Gastrocnemius medialis (tissue), 4 donors: ENCODE measurements at regions not wholly inside any gene's neighbourhood (a gene's known extent, or its start where the extent isn't known, plus 50 kb on each side); places are given as distances from the start of the nearest gene placed in this dataset.

Experiments
- ATAC-seq, 2 donors: fragments of 150-250 bp; one replicate each; pipeline ENCODE4 v1.9.1; 2016
- DNase-seq, 2 donors: peaks; one replicate each; pipeline ENCODE4 v3.0.0-alpha.2; 2019
- H3K27ac ChIP-seq, 4 donors: fragments of 200-600 bp; sonication (generic); 1 replicate in 1 of 4; 2 replicates in 3 of 4; pipeline ENCODE4 v1.5.1; 2016 to 2018; ENCODE audit warnings: mild to moderate bottlenecking in 2 of 4, moderate library complexity in 1 of 4
- H3K27me3 ChIP-seq, 3 donors: fragments of 200-600 bp; sonication (generic) in 2 of 3; 1 replicate in 1 of 3; 2 replicates in 2 of 3; pipeline versions ENCODE4 v1.5.1 to v1.6.0; 2016 to 2019; ENCODE audit warnings: mild to moderate bottlenecking in 1 of 3, moderate library complexity in 1 of 3
- H3K36me3 ChIP-seq, 2 donors: fragments of 200-600 bp; sonication (generic) in 1 of 2; one replicate each; pipeline ENCODE4 v1.5.1; 2017 to 2018
- H3K4me1 ChIP-seq, 2 donors: fragments of 200-600 bp; sonication (generic) in 1 of 2; one replicate each; pipeline ENCODE4 v1.5.1; 2016 to 2017; ENCODE audit warnings: mild to moderate bottlenecking in 2 of 2
- H3K4me3 ChIP-seq, 4 donors: fragments of 200-600 bp; sonication (generic) in 3 of 4; 1 replicate in 1 of 4; 2 replicates in 3 of 4; pipeline ENCODE4 v1.5.1; 2016 to 2019; ENCODE audit warnings: mild to moderate bottlenecking in 2 of 4
- H3K9me3 ChIP-seq, 3 donors: fragments of 200-600 bp; sonication (generic) in 2 of 3; 1 replicate in 1 of 3; 2 replicates in 2 of 3; pipeline ENCODE4 v1.5.1; 2016 to 2019
- POLR2A ChIP-seq, 2 donors: fragments of 450-650 bp; IDR thresholded peaks; one replicate each; pipeline ENCODE4 v1.6.1; 2017; ENCODE audit warnings: antibody characterized with exemption in 2 of 2, mild to moderate bottlenecking in 2 of 2, moderate library complexity in 2 of 2
- in situ Hi-C, 4 donors: fragments of 200-750 bp; cut with MboI; loops; one replicate each; pipeline versions ENCODE4 v1.15.0 to v1.8.0; 2017; ENCODE audit warnings: low sequenced_read_pairs in 4 of 4
- intact Hi-C: fragments of 100-400 bp; cut with DNase I; formaldehyde crosslinking; loops from one replicate; pipeline ENCODE4 v1.15.1; 2023; ENCODE audit warnings: low total_unique reads
- TF ChIP-seq, protein P1 (sequence below), 5 experiments: fragments of 450-650 bp in 3 of 5; fragments of 200-600 bp in 2 of 5; sonication (generic) in 2 of 5; IDR thresholded peaks in 4 of 5; conservative IDR thresholded peaks in 1 of 5; 1 replicate in 4 of 5; 2 replicates in 1 of 5; pipeline ENCODE4 v1.5.1; 2016 to 2019; ENCODE audit warnings: antibody characterized with exemption in 5 of 5, mild to moderate bottlenecking in 3 of 5, moderate library complexity in 3 of 5

DNA sequence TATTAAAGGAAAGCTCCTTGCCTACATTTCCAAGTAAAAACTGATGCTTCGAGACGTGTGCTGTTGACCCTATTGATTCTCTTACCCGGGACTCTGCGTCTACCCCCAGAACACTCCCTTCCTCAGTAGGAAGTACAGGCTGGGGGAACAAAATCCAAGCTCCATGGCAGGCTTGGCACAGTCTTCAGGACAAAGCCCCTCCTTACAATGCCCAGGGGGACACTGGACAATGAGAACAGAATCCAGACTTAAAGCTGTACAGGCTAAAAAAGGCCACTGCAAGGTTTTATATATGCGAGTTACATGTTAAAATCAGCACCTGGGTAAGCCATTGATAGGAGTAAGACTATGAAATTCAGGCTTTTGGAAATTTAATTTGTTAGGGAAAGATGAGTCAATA is 250.6 kb upstream of the DAPK1 start:
- no peak overlapping the region for H3K27ac ChIP-seq
- no peak overlapping the region for H3K4me3 ChIP-seq
- TF ChIP-seq, protein P1, sequence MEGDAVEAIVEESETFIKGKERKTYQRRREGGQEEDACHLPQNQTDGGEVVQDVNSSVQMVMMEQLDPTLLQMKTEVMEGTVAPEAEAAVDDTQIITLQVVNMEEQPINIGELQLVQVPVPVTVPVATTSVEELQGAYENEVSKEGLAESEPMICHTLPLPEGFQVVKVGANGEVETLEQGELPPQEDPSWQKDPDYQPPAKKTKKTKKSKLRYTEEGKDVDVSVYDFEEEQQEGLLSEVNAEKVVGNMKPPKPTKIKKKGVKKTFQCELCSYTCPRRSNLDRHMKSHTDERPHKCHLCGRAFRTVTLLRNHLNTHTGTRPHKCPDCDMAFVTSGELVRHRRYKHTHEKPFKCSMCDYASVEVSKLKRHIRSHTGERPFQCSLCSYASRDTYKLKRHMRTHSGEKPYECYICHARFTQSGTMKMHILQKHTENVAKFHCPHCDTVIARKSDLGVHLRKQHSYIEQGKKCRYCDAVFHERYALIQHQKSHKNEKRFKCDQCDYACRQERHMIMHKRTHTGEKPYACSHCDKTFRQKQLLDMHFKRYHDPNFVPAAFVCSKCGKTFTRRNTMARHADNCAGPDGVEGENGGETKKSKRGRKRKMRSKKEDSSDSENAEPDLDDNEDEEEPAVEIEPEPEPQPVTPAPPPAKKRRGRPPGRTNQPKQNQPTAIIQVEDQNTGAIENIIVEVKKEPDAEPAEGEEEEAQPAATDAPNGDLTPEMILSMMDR (IDR thresholded peaks at IDR 0.05 in 4 of 5, conservative IDR thresholded peaks at IDR 0.05 in 1 of 5) = no peak
- no peak for TF ChIP-seq POLR2A (IDR thresholded peaks at IDR 0.05)
- no peak for DNase-seq
- in situ Hi-C loops (no loop called here), intact Hi-C loops (no loop called here)
- H3K27me3 ChIP-seq = peaks cover 0 to 3% (median 0%) of the 10 kb centered on the region in 3 donors
- H3K9me3 ChIP-seq = no peaks in the 10 kb centered on the region
- no peak for ATAC-seq
- no peaks in the 10 kb centered on the region for H3K36me3 ChIP-seq
- H3K4me1 ChIP-seq = no peaks in the 10 kb centered on the region

DNA sequence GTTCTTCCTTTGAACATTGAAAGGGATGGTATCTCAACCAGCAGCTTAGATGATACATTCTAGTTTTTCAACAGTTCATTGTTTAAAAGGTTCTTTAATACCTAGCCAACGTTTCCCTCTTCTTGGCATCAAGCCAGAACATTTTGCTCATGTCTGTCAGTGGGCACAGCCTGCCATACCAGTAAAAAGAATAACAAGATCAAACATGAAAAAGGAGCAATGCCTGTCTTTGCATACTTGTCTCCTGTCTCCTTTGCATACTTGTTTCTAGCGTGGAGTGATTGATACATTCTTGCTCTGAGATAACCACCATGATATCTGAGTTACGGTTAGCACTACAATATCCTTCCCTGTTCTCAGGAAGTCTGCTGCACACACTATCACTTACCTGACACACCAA is 248.6 kb upstream of the DAPK1 start:
- H3K4me1 ChIP-seq = no peaks in the 10 kb centered on the region

DNA sequence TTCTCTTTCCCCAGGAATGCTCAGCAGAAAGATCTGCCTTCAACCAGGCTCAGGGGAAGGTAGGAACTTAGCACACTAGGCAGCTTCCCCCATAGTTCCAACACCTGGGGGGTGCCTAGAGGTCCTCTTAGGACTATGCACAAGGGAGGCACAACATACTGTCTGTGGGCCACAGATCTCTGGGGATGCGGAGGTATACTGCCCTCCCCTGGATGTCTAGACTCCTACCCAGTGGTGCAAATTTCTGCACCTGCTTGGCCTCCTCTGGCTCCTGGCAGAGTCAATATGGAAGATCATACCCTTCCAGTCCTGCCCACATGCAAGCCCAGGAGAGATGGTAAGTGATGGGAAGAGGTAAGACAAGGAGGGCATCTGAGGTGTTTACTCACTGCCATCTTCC is 247.5 kb upstream of the DAPK1 start:
- ATAC-seq = no peak
- no peaks in the 10 kb centered on the region for H3K36me3 ChIP-seq
- peaks cover 0 to 9% (median 0%) of the 10 kb centered on the region in 3 donors for H3K27me3 ChIP-seq
- TF ChIP-seq, protein P1 (IDR thresholded peaks at IDR 0.05 in 4 of 5, conservative IDR thresholded peaks at IDR 0.05 in 1 of 5) = no peak
- no peak for TF ChIP-seq POLR2A (IDR thresholded peaks at IDR 0.05)
- intact Hi-C loops (no loop called here), in situ Hi-C loops (no loop called here)
- no peak overlapping the region for H3K27ac ChIP-seq
- DNase-seq = no peak
- H3K4me3 ChIP-seq = no peak overlapping the region
- H3K4me1 ChIP-seq = no peaks in the 10 kb centered on the region
- no peaks in the 10 kb centered on the region for H3K9me3 ChIP-seq

More for the DNA sequence above, 248.6 kb upstream of the DAPK1 start:
- intact Hi-C loops = no loop called here
- no peaks in the 10 kb centered on the region for H3K36me3 ChIP-seq
- ATAC-seq = no peak
- H3K27ac ChIP-seq = no peak overlapping the region
- H3K9me3 ChIP-seq = no peaks in the 10 kb centered on the region
- DNase-seq = no peak
- in situ Hi-C loops = no loop called here
- H3K4me3 ChIP-seq = no peak overlapping the region
- H3K27me3 ChIP-seq = peaks cover 0 to 7% (median 0%) of the 10 kb centered on the region in 3 donors
- TF ChIP-seq, protein P1 (IDR thresholded peaks at IDR 0.05 in 4 of 5, conservative IDR thresholded peaks at IDR 0.05 in 1 of 5) = no peak
- TF ChIP-seq POLR2A (IDR thresholded peaks at IDR 0.05) = no peak

DNA sequence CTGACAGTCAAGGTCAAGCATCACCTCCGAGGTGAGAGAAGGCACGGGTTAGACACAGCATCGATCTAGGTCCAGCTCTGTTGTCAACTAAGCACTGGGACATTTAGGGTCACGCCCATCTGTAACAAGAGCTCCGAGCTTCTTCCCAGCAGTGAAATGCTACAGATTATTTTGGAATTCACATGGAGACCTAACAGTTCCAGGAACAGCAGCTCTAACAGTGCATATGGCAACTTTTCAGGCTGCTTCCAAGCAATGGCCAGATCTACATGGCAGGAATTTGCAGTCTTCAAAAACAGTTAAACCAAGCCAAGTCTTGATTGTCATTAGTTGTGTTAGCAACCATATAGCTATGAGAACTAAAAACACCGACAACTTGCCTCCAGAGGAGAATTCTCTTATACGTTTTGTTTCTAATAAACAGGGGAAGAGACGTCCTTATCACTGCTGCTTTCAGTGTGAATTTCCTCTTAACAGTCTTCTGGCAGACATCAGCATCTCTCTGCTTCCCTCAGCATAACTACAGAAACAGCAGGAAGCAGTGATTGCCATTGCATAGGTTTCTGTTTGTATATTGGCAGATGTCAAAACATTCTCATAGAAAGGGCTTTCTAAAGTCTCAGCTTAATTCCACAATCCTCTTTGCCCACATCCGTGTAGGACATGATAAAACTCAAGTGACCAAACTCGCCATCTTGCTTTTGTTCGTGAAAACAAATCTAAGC is 242.1 kb upstream of the DAPK1 start:
- in situ Hi-C loops = no loop called here
- Histone ChIP-seq H3K36me3 (no peaks in the 10 kb centered on the region), H3K9me3 (no peaks in the 10 kb centered on the region), H3K27me3 (peaks cover 0 to 9% (median 0%) of the 10 kb centered on the region in 3 donors), H3K4me3 (no peak overlapping the region), H3K4me1 (no peaks in the 10 kb centered on the region), H3K27ac (no peak overlapping the region)
- TF ChIP-seq, protein P1 (IDR thresholded peaks at IDR 0.05 in 4 of 5, conservative IDR thresholded peaks at IDR 0.05 in 1 of 5) = no peak
- no peak for TF ChIP-seq POLR2A (IDR thresholded peaks at IDR 0.05)
- intact Hi-C loops = no loop called here
- ATAC-seq = no peak
- DNase-seq = no peak

DNA sequence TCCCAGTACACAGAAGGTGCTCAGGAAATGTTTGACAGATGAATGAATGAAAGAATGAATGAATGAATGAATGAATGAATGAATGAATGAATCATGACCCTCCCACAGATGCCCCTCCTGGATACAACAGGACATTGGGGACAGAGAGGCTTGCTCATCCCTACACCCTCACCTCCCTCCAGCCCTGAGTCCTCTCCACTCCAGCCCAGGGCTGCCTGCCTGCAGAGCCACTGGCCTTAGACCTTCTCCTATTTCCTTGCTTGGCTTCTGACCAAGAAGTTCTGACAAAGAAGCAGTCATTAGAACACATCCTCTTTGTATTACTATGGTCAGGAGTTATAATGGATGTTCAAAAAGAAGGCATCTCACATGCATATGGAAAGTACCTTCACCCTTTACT is 240.7 kb upstream of the DAPK1 start:
- DNase-seq = no peak
- ATAC-seq = no peak
- H3K27me3 ChIP-seq = peaks cover 0 to 6% (median 0%) of the 10 kb centered on the region in 3 donors
- H3K27ac ChIP-seq = no peak overlapping the region
- H3K4me3 ChIP-seq = no peak overlapping the region
- TF ChIP-seq POLR2A (IDR thresholded peaks at IDR 0.05) = no peak
- TF ChIP-seq, protein P1 (IDR thresholded peaks at IDR 0.05 in 4 of 5, conservative IDR thresholded peaks at IDR 0.05 in 1 of 5) = no peak
- in situ Hi-C loops (no loop called here), intact Hi-C loops (no loop called here)
- no peaks in the 10 kb centered on the region for H3K9me3 ChIP-seq
- H3K36me3 ChIP-seq = no peaks in the 10 kb centered on the region
- H3K4me1 ChIP-seq = no peaks in the 10 kb centered on the region
